H9 (cell line): ENCODE measurements at regions not wholly inside any gene's neighbourhood (a gene's known extent, or its start where the extent isn't known, plus 50 kb on each side); places are given as distances from the start of the nearest gene placed in this dataset.
A peak's percentile ranks its signal among the peaks of the same experiment; 100 is the strongest.

Source experiments
- DNase-seq: peaks from one replicate; pipeline ENCODE4 v3.0.0-alpha.2; 2017
- H2AFZ ChIP-seq: one replicate; pipeline ENCODE4 v1.6.1; 2013; ENCODE audit warnings: mild to moderate bottlenecking, low read length, control low read depth, moderate library complexity
- H2AK5ac ChIP-seq: 2 replicates; pipeline ENCODE4 v1.6.1; 2013; ENCODE audit warnings: low read length, control low read depth, mixed read lengths; ENCODE audit not compliant: insufficient read length
- H2BK120ac ChIP-seq: one replicate; pipeline ENCODE4 v1.6.1; 2013; ENCODE audit warnings: low read depth, mild to moderate bottlenecking, low read length, control low read depth, inconsistent platforms; ENCODE audit not compliant: poor library complexity, severe bottlenecking
- H2BK12ac ChIP-seq: 2 replicates; pipeline ENCODE4 v1.6.1; 2013; ENCODE audit warnings: low read length, control low read depth, mixed read lengths, low read depth; ENCODE audit not compliant: insufficient read length
- H2BK15ac ChIP-seq: 2 replicates; pipeline ENCODE4 v1.6.1; 2013; ENCODE audit warnings: low read depth, low read length, control low read depth
- H2BK20ac ChIP-seq: one replicate; pipeline ENCODE4 v1.6.1; 2013; ENCODE audit warnings: low read depth, mild to moderate bottlenecking, low read length, control low read depth, inconsistent platforms; ENCODE audit not compliant: poor library complexity, severe bottlenecking
- H2BK5ac ChIP-seq: 2 replicates; pipeline ENCODE4 v1.6.1; 2013; ENCODE audit warnings: low read length, control low read depth, mixed read lengths; ENCODE audit not compliant: insufficient read length
- H3K14ac ChIP-seq: 2 replicates; pipeline ENCODE4 v1.6.1; 2013; ENCODE audit warnings: low read length, control low read depth; ENCODE audit not compliant: insufficient read depth
- H3K18ac ChIP-seq: 2 replicates; pipeline ENCODE4 v1.6.1; 2013; ENCODE audit warnings: low read depth, mild to moderate bottlenecking, mixed read lengths, low read length, control low read depth; ENCODE audit not compliant: insufficient read length
- H3K23ac ChIP-seq: 2 replicates; pipeline ENCODE4 v1.6.1; 2013; ENCODE audit warnings: low read length, control low read depth, mixed read lengths, low read depth; ENCODE audit not compliant: insufficient read length
- H3K23me2 ChIP-seq: 2 replicates; pipeline ENCODE4 v1.6.1; 2013; ENCODE audit warnings: low read depth, mild to moderate bottlenecking, mixed read lengths, low read length, control low read depth; ENCODE audit not compliant: insufficient read length, poor library complexity, severe bottlenecking
- H3K27ac ChIP-seq: 2 replicates; pipeline ENCODE4 v1.5.1; 2013; ENCODE audit warnings: low read length, control low read depth, mixed read lengths, low read depth; ENCODE audit not compliant: insufficient read length
- H3K27me3 ChIP-seq: 2 replicates; pipeline ENCODE4 v1.6.1; 2013; ENCODE audit warnings: low read length, control low read depth, inconsistent platforms; ENCODE audit not compliant: insufficient read depth
- H3K4ac ChIP-seq: 2 replicates; pipeline ENCODE4 v1.6.1; 2013; ENCODE audit warnings: low read depth, mild to moderate bottlenecking, control low read depth, inconsistent platforms, low read length, moderate library complexity
- H3K4me1 ChIP-seq: 2 replicates; pipeline ENCODE4 v1.6.1; 2013; ENCODE audit warnings: low read length, control low read depth, inconsistent platforms; ENCODE audit not compliant: insufficient read depth
- H3K4me2 ChIP-seq: 2 replicates; pipeline ENCODE4 v1.6.1; 2013; ENCODE audit warnings: low read length, control low read depth, mixed read lengths; ENCODE audit not compliant: insufficient read length, insufficient read depth
- H3K56ac ChIP-seq: 2 replicates; pipeline ENCODE4 v1.6.1; 2013; ENCODE audit warnings: low read depth, mild to moderate bottlenecking, mixed read lengths, low read length, control low read depth; ENCODE audit not compliant: insufficient read length
- H3K79me1 ChIP-seq: 2 replicates; pipeline ENCODE4 v1.6.1; 2013; ENCODE audit warnings: low read depth, mild to moderate bottlenecking, moderate library complexity, low read length, control low read depth, inconsistent platforms; ENCODE audit not compliant: insufficient read depth, poor library complexity, severe bottlenecking
- H3K79me2 ChIP-seq: 2 replicates; pipeline ENCODE4 v1.6.1; 2013; ENCODE audit warnings: low read length, control low read depth, inconsistent platforms; ENCODE audit not compliant: insufficient read depth
- H3K9ac ChIP-seq: 2 replicates; pipeline ENCODE4 v1.6.1; 2013; ENCODE audit warnings: low read length, control low read depth, mixed read lengths; ENCODE audit not compliant: insufficient read length; ENCODE audit errors: extremely low read depth
- H3K9me3 ChIP-seq: one replicate; pipeline ENCODE4 v1.6.1; 2013; ENCODE audit warnings: low read depth, low read length, inconsistent platforms; ENCODE audit not compliant: control insufficient read depth
- H3T11ph ChIP-seq: one replicate; pipeline ENCODE4 v1.6.1; 2013; ENCODE audit warnings: mild to moderate bottlenecking, low read length, control low read depth, inconsistent platforms
- H4K20me1 ChIP-seq: one replicate; pipeline ENCODE4 v1.6.1; 2013; ENCODE audit not compliant: control insufficient read depth, insufficient read length, insufficient read depth
- H4K5ac ChIP-seq: 2 replicates; pipeline ENCODE4 v1.6.1; 2013; ENCODE audit warnings: low read depth, mild to moderate bottlenecking, mixed read lengths, low read length, control low read depth; ENCODE audit not compliant: insufficient read length
- H4K8ac ChIP-seq: replicated peaks from 2 replicates; pipeline ENCODE4 v1.6.1; 2013; ENCODE audit warnings: low read length, control low read depth, mixed read lengths, low read depth; ENCODE audit not compliant: insufficient read length
- H4K91ac ChIP-seq: 2 replicates; pipeline ENCODE4 v1.6.1; 2013; ENCODE audit warnings: low read depth, mild to moderate bottlenecking, moderate library complexity, mixed read lengths, low read length, control low read depth; ENCODE audit not compliant: insufficient read length
- H3K27ac Mint-ChIP-seq, 3 experiments: 2 replicates in 2 of 3; 3 replicates in 1 of 3; pipeline ENCODE4 v1.8.0; 2020 to 2021; ENCODE audit warnings: mixed read lengths in 3 of 3, mild to moderate bottlenecking in 1 of 3, moderate library complexity in 1 of 3
- H3K27me3 Mint-ChIP-seq: 2 replicates; pipeline ENCODE4 v1.8.0; 2021; ENCODE audit warnings: low read depth, mild to moderate bottlenecking, moderate library complexity, mixed read lengths
- H3K36me3 Mint-ChIP-seq, 3 experiments: 2 replicates in 2 of 3; 3 replicates in 1 of 3; pipeline ENCODE4 v1.8.0; 2020 to 2021; ENCODE audit warnings: low read depth in 3 of 3, mixed read lengths in 3 of 3; ENCODE audit not compliant: insufficient read depth in 1 of 3
- H3K4me1 Mint-ChIP-seq, 2 experiments: 2 replicates each; pipeline ENCODE4 v1.8.0; 2020; ENCODE audit warnings: mixed read lengths in 2 of 2
- H3K4me3 Mint-ChIP-seq, 2 experiments: 2 replicates in 1 of 2; 3 replicates in 1 of 2; pipeline ENCODE4 v1.8.0; 2020 to 2021; ENCODE audit warnings: mild to moderate bottlenecking in 2 of 2, mixed read lengths in 2 of 2, moderate library complexity in 1 of 2
- H3K9me3 Mint-ChIP-seq, 2 experiments: 2 replicates in 1 of 2; 3 replicates in 1 of 2; pipeline ENCODE4 v1.8.0; 2020; ENCODE audit warnings: mild to moderate bottlenecking in 2 of 2, mixed read lengths in 2 of 2, moderate library complexity in 1 of 2
- WGBS: extraction: QIAGEN DNeasy Blood & Tissue Kit; methylation state at CpG from one replicate; pipeline ENCODE4 v1.1.7; 2013; ENCODE audit warnings: missing lambda C conversion rate, low lambda C conversion rate, mixed read lengths; ENCODE audit not compliant: insufficient read length; ENCODE audit errors: extremely low coverage; 5-methylcytosine and 5-hydroxymethylcytosine counted together
- TF ChIP-seq, protein P1 (sequence below): fragments of 200-600 bp; sonication (generic); conservative IDR thresholded peaks from 3 replicates; pipeline ENCODE4 v1.8.0; 2021; ENCODE audit warnings: antibody characterized with exemption, mild to moderate bottlenecking

DNA sequence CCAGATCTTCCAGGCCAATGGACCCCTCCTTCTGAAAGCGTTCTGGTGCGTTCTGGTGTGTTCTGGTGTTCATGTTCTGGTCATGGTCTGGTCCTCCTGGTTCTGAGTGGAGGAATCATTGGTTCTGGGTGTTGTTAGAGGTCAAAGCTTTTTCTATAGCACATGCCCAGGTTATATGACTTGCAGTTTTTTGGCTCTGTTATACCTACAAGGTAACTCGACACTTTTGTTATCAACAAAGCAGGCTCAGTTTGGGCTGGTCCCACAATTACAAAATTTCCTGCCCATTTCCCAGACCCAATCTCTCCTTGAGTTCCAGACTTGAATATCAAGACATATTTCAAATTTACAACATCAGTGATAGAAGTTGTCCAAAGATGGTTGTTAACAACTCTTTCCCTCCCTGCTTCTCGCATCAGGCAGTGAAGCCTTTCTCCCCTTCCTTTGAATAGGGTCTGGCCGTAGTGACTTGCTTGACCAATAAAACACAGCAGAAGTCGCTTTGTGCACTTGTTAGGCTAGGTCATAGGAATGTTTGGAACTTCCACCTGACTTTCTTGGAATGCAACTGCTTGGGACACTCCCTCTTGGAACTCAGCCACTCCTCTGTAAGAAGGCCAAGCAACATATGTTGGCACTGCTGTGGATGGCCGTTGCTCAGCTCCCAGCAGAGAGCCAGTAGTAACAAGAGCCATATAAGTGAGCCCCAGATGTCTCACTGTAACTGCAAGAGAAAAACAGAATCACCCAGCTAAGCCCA is 83.1 kb upstream of the STEAP1B start:
- H4K20me1 ChIP-seq, result no peaks in the 10 kb centered on the region
- DNase-seq, result peak; percentile 78
- H2BK20ac ChIP-seq, result no peak overlapping the region
- no peak overlapping the region for H3K4ac ChIP-seq
- no peak overlapping the region for H2BK15ac ChIP-seq
- H3K27ac ChIP-seq, result peak overlapping the region; percentile 22
- no peak overlapping the region for H3T11ph ChIP-seq
- H3K56ac ChIP-seq, result no peak overlapping the region
- no peak overlapping the region for H2AFZ ChIP-seq
- Mint-ChIP-seq H3K9me3 (no peaks in the 10 kb centered on the region), H3K27ac (peak overlapping the region in 1 of 3 experiments; percentile 34; a peak in 2 of 7 replicates), H3K36me3 (no peaks in the 10 kb centered on the region), H3K4me3 (no peak overlapping the region), H3K27me3 (no peaks in the 10 kb centered on the region), H3K4me1 (peaks cover 32 to 34% of the 10 kb centered on the region in 2 experiments)
- no peak overlapping the region for H2AK5ac ChIP-seq
- H3K9ac ChIP-seq, result no peak overlapping the region
- H3K79me2 ChIP-seq, result no peaks in the 10 kb centered on the region
- no CpG with 5 or more reads among the region's 7 CpGs for WGBS
- peak overlapping the region; percentile 94 for H3K18ac ChIP-seq
- no peak overlapping the region for H4K91ac ChIP-seq
- no peaks in the 10 kb centered on the region for H3K27me3 ChIP-seq
- TF ChIP-seq, protein P1, sequence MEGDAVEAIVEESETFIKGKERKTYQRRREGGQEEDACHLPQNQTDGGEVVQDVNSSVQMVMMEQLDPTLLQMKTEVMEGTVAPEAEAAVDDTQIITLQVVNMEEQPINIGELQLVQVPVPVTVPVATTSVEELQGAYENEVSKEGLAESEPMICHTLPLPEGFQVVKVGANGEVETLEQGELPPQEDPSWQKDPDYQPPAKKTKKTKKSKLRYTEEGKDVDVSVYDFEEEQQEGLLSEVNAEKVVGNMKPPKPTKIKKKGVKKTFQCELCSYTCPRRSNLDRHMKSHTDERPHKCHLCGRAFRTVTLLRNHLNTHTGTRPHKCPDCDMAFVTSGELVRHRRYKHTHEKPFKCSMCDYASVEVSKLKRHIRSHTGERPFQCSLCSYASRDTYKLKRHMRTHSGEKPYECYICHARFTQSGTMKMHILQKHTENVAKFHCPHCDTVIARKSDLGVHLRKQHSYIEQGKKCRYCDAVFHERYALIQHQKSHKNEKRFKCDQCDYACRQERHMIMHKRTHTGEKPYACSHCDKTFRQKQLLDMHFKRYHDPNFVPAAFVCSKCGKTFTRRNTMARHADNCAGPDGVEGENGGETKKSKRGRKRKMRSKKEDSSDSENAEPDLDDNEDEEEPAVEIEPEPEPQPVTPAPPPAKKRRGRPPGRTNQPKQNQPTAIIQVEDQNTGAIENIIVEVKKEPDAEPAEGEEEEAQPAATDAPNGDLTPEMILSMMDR, result no peak
- H3K23ac ChIP-seq, result no peak overlapping the region
- H2BK5ac ChIP-seq, result no peak overlapping the region
- H3K4me2 ChIP-seq, result no peak overlapping the region
- no peaks in the 10 kb centered on the region for H3K23me2 ChIP-seq
- peak overlapping the region; percentile 25 for H4K5ac ChIP-seq
- no peaks in the 10 kb centered on the region for H3K79me1 ChIP-seq
- H3K9me3 ChIP-seq, result no peaks in the 10 kb centered on the region
- peak overlapping the region; percentile 33 for H4K8ac ChIP-seq
- H3K14ac ChIP-seq, result no peak overlapping the region; the same call in 1 of the 2 replicates
- peak overlapping the region; percentile 92 for H2BK12ac ChIP-seq
- H2BK120ac ChIP-seq, result peak overlapping the region; percentile 50
- peaks cover 16% of the 10 kb centered on the region for H3K4me1 ChIP-seq
